ENCODE measurements at regions not wholly inside any gene's neighbourhood (a gene's known extent, or its start where the extent isn't known, plus 50 kb on each side); places are given as distances from the start of the nearest gene placed in this dataset.
"Not testable (repeated sequence)": the region's sequence is repeated elsewhere in the genome, so short reads cannot be mapped to it uniquely, and the experiment has no call there.

DNA sequence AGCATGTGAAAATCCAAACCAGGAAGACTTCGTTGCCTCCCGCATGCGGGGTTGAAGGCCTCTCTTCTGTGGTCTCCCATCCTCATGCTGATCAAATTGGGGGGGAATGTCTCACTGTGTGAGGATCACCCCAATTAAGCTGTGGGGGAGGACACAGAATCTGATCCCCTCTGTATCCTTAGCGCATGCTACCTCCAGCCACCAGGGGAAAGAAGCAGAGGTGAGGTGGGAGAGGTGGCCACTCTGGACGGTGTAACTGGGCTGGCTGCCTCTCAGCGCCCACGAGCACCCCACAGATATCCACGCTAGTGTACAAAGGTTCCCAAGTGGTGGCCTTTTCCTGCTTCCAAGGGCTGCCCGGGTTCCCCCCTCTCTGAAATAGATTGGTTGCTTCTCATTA lies 177.6 kb upstream of the PLGLB1 start:
- not testable (repeated sequence) for ATAC-seq

DNA sequence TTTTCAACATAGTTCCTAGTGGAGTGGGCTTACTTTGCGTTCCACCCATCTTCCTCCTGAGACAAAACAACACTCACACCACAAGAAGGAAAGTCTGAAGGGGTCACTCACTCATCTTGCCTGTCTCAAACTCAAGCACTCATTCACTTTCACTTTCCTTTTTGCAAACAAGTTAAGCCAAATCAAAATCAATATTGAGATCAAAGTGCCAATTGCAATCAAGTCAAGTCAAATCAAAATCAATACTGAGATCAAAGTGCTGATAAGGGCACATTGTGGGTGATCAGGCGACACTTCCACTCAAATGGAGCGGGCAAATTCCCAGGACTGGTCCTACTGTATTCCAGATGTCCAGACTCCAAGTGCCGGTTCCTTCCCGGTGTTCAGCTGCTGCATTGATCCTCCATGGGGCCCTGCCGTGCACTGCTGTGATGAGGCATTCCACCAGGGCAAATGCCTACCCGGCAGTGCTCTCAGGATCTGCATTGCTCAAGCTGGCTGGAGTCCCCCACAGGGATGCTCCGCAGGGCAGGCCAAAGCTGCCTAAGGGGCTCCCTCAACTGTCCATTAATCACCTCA lies 183.0 kb upstream of the PLGLB1 start:
- not testable (repeated sequence) for ATAC-seq

DNA sequence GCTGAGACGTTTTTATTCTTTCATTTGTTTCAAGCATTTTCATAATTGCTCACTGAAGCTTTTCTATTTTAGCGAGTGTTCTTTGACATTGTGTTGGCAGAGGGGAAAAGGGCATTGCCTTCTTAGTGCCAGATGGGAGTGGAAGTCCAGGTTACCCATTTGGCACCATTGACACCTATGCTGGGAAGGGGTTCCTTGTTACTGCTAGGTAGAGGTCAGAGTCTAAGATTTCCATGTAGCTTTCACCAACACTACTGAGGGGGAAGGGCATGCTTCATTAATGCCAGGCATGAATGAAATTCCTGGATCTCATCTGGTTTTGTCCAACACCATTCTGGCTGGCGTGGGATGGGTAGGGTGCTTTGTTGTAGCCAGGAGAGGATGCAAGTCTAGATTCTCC lies 191.3 kb upstream of the PLGLB1 start:
- ATAC-seq, result not testable (repeated sequence)

DNA sequence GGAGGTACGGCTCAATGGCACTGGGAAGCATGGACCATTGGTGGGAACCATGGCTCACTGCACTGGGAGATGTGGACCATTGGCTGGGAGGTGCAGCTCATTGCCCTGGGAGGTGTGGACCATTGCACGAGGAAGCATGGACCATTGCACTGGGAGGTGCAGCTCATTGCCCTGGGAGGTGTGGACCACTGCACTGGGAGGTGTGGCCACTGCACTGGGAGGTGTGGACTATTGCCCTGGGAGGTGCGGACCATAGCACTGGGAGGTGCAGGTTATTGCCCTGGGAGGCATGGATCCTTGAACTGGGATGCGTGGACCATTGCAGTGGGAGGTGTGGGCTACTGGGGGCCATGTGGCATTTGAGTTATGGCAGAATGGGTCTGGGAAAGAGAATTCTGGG lies 195.4 kb upstream of the PLGLB1 start:
- not testable (repeated sequence) for ATAC-seq

DNA sequence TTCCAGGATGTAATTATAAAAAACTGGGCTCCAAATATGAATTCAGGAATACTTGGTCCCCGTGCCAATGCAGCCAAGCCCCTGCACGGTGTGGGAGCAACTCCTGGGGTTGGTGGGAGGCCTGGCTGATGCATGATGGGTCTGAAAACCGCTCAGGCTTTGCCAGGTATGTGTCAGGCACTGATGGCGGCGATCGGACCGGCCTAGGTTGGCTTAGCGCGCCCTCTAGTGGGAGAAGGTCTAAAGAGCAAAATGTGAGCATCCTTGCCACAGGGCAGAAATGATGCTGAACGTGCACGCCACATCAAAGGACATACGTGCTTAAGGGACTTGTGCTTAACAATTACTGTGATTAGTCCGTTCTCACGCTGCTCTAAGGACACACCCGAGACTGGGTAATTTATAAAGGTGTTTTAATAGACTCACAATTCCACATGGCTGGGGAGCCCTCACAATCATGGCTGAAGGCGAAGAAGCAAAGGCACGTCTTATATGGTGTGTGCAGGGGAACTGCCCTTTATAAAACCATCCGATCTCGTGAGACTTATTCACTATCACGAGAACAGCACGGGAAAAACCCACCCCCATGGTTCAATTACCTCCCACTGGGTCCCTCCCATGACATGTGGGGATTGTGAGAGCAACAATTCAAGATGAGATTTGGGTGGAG lies 196.2 kb upstream of the PLGLB1 start:
- peak; percentile 93 for ATAC-seq

DNA sequence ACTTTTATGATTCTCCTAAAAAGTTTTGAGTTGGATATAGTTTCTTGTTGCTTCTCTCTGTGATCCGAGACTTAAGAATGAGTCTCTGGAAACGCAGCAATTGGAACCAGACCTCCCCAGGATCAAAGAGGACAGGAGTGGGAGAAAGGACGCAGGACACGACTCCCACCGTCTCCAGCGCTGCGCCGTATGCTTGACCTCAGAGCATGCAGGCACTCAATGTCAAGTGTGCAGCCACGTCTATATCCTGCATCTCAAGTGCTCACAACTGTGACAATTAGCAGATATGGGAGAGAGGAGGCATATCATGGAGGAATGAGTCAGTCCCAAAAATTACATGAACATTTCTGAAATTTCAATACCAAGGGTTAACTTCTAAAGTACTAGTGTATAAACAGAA lies 199.0 kb upstream of the PLGLB1 start:
- ATAC-seq, result not testable (repeated sequence)

DNA sequence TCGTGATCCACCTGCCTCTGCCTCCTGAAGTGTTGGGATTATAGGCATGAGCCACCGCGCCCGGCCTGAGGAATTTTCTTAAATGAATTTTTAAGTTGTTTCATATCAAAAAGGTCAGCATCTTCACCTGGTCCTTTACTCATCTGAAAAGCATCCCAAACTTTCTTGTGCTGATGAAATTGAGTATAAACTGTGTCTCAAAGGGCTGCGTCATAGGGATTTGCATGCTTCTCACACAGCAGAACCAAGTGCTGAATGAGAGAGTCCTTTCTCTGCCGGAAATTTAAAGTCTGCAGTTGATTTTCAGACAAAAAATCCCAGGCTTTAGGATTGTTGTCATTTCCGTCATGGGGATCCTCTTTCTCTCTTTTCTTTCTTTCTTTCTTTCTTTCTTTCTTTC lies 200.5 kb upstream of the PLGLB1 start:
- not testable (repeated sequence) for ATAC-seq

DNA sequence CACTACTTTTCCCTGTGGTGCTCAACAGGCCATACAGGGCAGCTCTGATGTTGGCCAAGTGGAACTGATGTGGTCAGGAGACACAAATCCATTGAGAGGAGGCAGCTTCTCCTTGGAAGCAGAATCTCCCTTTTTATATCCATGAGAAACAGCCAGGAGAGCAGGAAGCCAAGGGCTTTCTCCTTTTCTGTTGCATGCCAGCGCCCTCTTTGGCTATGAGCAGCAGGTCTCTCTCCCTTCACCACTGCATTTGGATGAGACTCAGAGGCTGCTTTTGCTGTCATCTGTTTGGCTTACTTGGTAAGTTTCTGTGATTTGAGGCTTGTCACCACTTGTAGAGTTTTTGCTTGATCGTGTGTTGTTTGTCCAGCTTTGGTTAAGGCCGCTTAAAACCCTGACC lies 202.2 kb upstream of the PLGLB1 start:
- ATAC-seq, result peak; percentile 42; the same call in 2 of the 3 replicates

DNA sequence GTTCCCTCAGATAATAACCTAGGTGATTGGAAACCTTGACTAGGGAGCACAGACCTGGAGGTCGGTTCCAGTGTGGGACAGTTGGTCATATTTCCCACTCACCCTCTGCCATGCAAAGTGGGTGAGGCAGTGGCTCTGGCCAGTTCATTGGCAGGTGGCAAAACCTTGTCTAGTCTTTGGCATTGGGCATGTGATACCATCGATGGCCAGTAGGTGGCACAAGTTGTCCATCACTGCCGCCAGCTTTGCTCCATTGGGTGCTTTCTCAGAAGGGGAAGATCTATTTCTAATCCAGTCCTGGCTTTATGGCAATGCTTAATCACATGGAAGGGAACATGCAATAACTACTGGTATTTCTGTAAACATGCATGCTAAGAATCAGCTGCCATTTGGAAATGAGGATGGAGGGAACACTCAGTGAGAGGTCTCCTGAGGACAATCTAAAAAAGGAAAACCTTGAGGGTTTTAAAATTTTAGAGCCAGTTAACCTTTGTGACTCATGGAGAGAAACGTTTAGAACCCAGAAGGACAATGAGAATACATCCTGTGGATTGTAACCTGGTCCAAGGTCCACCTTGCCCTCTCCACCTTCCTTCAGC lies 207.5 kb upstream of the PLGLB1 start:
- ATAC-seq, result peak; percentile 97

DNA sequence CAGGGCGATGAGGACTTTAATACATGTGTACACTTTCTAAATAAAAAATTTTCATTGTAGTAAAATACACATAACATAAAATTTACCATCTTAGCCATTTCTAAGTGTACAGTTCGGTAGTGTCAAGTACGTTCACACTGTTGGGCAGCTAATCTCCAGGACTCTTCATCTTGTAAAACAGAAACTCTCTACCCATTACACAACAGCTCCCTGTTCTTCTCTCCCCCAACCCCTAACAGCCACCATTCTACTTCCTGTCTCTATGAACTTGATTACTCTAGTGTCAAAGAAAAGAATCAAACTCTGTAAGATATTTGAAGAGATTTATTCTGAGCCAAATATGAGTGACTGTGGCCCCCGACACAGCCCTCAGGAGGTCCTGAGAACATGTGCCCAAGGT lies 208.3 kb upstream of the PLGLB1 start:
- ATAC-seq, result not testable (repeated sequence)

DNA sequence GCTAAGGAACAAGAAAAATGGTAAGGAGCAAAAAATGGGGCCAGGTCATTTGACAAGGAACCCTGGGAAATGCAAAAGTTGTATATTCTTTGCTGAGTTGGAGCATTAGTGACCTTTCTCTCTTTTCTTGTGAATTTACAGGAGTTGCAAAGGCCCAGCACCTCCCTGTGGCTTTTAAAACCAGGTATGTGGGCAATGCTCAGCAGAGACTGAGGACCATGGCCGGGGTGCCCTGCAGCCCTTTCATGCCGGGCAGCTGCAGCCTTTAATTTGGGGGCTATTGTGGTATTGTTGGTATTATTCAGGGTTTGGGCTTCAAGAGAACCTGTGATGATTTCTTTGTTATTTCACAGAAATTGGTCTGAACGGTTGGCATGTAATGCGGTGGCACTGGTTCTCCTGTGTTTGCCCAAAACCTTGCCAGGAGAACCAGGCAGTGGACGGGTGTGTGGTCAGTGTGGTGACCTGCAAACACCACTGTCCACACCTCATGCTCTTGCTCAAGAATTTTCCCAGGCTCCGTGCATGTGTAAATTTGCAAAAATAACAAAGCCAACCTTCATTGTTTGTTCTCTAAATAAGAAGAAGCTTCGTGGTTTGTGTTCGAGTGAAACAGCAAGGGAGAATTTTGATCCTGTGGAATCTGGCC lies 213.8 kb upstream of the PLGLB1 start:
- not testable (repeated sequence) for ATAC-seq

DNA sequence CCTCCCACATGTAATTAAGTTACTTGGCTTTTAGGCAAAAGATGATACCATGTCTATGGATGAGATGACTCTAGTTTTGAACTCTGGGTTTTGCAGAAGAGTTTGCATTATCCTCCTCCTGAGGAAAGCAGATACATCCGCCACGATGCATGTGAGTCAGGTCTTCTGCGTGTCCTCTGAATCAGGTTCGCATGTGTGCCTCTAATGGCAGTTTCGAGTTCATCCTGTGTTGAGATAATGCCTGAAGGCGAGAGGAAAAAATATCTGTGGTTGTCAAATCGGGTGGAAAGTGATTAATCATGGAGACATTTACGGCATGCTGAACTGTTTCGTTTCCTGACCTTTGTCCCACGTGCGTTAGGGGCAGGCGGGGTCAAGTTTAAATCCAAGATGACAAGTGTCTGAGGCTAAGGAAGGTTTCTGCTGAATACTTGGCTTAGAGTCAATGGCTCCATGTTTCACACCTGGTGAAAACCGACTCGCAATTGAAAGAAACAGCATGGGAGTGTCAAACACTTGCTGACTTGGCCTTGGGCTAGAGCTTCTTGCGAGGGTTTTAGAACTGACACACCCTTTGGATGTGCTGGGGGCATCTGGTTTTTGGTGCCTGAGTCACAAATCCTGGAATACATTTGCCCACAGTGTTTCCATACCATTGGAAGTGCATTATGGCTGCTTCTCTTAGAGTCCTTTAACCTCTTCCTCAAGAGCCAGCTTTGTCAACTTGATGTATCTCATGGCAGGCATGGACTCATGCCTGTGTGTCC lies 216.1 kb upstream of the PLGLB1 start:
- not testable (repeated sequence) for ATAC-seq

DNA sequence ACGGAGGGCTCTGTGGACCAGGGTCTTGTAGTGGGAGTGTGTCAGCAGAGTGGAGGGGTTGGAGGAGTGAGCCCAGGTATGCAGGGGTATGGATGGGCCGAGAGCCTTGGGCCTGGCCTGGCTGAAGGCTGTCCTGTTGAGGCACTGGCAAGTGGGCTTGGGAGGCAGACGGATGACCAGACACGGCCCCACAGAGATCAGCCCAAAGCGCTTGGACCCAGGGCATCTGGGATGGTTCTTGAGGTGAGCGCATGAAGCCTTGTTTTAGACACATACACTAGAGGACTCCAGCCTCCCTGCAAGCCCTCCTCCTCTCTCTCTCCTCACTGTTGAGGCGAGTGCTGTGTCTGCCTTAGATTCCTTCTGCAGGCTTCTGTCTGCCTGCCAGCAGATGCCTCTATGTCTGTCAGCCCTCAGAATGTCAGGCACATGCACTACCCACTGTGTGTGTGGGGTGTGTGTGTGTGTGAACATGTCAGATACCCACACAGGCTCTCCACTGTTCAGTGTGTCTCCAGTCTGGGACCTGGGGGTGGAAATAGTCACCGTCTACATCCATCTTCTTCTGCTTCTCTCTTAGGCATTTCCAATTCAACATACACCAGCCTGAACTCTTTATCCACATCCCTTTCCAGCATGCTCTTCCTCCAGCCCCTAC lies 218.0 kb upstream of the PLGLB1 start:
- peak; percentile 94 for ATAC-seq

DNA sequence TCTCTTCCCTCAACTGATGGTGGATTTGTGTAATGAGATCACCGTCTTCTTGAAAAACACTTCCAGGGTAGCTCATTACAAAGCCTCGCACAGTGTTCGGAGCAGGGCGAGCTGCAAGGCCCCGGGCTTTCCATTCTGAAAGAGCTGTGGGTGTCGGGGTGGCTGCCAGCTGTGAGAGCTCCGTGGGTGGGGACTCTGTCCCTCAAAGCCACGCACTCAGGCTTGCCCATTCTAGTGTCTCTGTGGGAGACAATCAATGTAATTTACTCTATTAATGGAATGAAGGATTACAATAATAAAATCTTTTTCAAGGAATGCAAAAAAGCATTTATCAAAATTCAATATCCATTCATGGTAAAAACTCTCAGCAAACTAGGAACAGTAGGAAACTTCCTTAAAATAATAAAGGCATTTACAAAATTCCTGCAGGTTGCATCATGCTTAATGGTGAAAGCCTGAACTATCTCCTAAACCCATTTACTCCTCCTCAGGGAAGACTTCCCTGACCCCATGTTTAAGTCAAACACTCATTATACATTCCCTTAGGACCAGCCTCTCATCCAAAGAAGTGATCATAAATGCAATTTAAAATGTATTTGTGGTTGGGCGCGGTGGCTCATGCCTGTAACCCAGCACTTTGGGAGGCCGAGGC lies 224.5 kb upstream of the PLGLB1 start:
- ATAC-seq, result not testable (repeated sequence)

DNA sequence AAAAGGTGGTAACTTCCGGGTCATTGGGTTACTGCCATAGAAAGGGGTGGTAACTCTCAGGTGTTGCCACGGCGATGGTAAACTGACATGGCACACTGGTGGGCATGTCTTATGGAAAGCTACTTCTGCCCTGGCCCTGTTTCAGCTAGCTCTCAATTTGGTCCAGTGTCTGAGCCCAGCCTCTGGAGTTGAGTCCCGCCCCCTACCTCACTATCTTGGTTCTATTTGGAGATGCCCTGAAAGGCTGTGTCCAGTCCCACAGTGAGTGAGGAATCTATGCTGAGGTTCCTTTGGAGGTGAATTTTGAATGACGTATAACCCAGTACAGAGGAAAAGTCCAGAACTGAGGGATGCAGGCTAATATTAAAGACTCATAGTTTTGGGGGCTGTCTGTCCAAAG lies 230.4 kb upstream of the PLGLB1 start:
- not testable (repeated sequence) for ATAC-seq

DNA sequence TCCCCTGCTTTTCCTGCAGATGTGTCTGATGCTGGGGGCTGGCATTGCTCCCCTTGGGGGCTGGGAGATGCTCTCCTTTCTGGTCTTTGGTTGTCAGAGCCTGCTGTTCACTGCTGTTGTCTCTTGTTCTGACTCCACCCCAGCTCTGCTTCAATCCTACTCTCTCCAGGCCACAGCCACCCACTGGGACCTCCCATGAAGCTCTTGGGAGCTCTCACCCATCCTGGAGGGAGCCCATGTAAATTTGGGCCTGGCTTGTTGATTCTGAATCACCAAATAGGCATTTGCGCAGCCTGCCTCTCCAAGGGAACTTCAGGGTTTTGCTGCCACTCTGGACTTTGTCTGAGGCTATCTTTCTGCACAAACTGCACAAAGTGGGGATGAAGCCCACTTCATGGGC lies 232.9 kb upstream of the PLGLB1 start:
- not testable (repeated sequence) for ATAC-seq

DNA sequence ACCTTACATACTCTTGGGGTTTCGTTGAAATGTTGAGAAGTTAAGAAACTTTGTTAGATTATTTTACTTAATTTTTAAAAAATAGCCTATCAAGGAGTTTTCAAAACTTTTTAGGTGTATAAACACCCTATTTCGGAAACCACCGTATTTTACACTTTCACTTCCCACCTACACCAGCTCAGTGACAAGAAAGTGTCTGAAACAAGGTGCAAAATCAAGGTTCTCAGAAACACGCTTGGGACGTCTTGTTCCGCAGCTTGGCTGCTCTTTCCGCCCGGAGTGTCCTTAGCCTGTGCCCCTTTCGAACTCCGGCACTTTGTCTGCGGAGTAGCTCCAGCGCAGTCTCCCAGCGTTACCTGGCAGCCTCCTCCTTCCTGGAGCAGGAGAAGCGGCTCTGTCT lies 233.8 kb upstream of the PLGLB1 start:
- ATAC-seq, result not testable (repeated sequence)

DNA sequence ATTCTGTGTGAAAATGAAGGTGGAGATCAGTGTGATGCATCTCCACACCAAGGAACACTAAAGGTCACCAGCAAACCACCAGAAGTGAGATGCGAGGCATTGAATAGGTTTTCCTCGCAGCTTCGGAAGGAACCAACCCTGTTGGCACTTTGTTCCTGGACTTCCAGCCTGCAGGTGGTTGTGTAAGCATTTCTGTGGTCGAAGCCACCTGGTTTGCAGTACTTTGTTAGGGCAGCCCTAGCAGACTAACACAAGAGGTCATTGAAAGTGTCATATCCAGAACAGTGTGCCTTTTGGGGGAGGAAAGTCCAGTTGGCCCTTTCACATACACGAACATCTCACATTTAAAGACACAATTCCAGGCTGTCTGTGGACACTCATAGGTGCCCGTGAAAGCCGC lies 237.2 kb upstream of the PLGLB1 start:
- ATAC-seq, result not testable (repeated sequence)

DNA sequence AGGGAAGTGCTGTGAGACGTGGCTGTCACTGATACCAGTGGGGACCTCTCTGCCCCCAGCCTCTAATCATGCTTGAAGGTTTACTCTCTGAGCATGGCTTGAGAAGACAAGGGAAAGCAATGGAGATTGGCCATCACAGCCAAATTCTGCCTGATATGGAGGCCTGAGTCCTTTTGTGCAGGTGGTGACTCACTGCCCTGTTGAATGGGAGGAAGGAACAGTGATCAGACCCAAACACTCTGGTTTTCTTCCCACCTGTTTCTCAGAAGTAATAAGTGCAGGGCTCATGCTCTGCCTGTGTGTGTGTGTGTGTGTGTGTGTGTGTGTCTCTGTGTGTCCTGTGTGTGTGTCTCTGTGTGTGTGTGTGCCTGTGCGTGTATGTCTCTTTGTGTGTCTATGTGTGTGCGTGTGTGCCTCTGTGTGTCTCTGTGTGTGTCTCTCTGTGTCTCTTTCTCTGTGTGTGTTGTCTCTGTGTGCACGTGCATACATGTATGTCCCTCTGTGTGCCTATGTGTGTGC lies 240.6 kb upstream of the PLGLB1 start:
- not testable (repeated sequence) for ATAC-seq

DNA sequence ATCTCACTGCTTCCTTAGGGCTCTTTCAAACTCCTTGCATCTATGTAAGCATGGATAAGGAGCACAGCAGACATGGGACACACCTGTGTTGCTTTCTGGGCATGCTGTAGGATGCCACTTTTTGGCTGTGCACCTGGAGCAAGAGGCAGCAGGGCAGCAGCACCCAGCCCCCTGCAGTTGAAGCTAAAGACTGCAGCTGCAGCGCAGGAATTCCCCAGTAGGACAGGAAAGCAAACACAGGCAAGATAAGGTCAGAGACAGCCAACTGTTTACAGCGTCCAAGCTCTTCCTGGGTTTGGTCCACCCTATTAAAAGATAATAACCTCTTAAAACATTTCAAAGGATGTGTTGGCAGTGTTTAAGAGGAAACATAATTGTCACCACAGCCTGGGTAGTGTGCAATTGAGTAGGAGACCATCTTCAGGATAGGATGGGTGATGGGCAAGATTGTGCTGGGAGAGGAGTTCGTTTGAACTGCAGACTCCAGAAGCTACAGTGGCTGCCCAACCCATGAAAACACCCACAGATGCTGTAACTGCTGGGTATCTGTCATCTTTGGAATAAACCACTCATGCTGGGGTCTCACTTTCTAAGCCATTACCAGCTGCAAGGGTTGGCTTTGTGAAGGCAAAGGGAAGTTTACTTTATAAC lies 242.3 kb upstream of the PLGLB1 start:
- ATAC-seq, result peak; percentile 79

DNA sequence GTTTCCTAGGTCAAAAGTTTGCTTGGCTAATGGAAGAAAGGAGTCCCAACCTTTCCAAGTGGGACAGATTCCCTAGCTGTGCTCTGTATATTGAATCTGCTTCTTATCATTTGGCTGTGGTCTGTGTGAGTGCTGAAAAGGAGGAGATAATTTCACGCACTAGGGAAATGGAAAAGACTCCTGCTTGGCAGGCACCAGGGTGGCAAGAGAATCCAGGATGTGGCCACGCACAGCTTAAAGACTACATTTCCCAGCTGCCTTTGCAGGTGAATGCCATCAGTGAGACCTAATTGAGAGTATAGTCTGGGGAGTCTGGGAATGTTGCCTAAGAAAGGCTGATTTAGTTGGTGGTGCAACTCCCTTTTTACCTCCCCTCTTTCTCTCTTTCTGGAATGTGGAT lies 253.5 kb upstream of the PLGLB1 start:
- not testable (repeated sequence) for ATAC-seq

Measured in SK-N-SH treated with all-trans-retinoic acid at 6 μM for 48 hours (cell line).